Embryonic facial prominence (tissue), 1 donor: ENCODE measurements at regions not wholly inside any gene's neighbourhood (a gene's known extent, or its start where the extent isn't known, plus 50 kb on each side); places are given as distances from the start of the nearest gene placed in this dataset.
"Not testable (repeated sequence)": the region's sequence is repeated elsewhere in the genome, so short reads cannot be mapped to it uniquely, and the experiment has no call there.

Source experiments
- DNase-seq: peaks from one replicate; pipeline ENCODE4 v3.0.0-alpha.2; 2016; ENCODE audit errors: extremely low spot score

- DNase-seq: no peak
Observed at GRCh38 chr4:178142724-178143123, 700.5 kb upstream of the AGA start.

DNA sequence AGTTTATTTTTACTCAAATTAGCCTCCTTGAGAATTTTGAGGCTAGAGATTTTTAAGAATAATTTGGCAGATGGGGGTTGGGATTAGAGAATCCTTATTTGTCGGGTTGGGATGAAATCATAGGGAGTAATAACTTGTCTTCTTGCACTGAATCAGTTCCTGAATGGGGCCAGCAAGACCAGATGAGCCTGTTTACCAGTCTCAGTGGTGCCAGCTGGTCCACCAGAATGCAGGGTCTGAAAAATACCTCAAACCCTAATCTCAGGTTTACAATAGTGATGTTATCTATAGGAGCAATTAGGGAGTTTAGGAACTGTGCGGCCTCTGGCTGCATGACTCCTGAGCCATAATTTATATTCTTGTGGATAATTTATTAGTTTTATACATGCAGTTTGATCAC is 705.9 kb upstream of the AGA start:
- no peak for DNase-seq

- DNase-seq: no peak
Observed at GRCh38 chr4:178165251-178165950, 723.2 kb upstream of the AGA start.

- no peak for DNase-seq
Observed at GRCh38 chr4:178165951-178166308, 723.7 kb upstream of the AGA start.

GRCh38 chr4:178173771-178174170 is 731.5 kb upstream of the AGA start:
- DNase-seq: no peak

DNA sequence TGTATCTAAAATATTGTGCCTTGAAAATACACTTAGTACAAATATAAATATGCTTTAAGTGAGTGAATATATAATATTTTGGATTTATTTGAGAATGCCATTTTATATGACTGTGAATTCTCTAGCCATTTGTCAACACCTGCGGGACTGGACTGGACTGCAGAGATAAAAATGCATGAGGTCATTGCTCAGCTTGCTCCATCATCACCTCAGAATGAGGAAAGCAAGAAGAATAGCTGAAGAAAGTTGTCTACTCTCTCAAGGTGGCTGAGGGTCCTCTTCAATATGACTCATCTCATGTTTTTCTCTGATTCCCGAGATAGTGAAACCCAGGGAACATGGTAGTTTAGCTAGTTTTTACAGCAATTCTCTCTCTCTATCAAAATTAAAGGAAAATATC is 732.5 kb upstream of the AGA start:
- DNase-seq: no peak

DNA sequence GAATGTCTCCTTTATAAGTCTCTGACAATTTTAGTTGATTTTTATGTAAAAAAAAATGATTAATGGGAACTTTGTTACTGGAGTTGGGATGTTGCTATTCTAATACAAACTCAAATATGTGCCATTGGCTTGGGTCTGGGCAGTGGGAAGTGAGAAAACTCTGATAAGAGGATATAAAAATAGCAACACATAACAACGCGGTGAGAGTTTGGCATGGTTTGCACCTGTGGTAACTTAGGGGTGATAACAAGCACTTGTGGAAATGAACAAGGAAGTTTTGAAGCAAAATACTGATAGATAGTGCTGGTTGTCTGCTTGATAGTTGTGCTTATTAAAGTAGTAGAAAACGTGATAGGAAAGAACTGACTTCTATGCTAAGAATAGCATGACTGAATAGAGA is 743.3 kb upstream of the AGA start:
- no peak for DNase-seq

DNA sequence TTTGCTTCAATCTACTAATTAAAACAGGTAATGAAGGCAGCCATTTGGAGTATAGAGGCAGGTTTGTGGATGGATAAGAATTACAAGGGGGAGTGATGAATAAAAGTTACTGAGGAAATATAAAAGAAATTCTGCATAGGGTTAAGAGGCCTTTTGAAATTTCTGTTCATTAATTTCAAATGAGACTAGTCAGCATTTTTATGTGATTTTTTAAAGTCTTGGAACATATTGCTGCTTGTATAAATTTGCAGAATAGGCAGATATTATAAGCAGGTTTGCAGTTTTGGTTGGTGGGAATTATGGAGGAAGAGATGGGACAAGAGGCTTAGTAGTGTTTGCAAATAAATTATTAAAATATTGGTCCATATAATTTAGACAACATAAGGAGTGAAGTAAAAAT is 750.4 kb upstream of the AGA start:
- no peak for DNase-seq

DNA sequence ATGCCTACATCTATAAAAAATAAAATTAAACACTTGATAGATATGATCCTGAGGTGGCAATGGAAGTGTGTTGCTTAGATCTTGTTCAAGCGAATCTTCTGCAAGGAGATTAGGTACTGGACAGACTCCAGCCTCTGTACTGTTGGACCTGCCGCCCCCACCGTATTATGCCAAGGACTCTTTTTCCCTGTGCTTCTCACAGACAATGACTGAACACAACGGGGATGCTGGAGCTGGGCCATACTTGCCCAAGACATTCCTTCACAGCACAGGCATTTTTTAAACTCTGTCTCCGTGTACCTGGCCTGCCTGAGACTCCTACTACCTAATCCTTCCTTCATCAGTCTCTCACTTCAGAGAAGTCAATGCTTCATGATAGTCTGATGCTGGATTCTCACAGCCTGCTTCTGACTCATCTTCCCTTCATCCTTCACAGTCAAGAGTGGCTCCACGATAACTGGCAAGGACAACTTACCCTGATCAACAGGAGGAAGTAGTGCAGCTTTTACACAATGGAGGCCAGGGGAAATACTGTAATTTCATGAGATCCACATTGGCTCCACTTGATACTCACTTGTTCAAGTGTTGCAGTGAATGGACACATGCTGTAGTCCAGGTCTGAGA is 754.6 kb upstream of the AGA start:
- no peak for DNase-seq

DNA sequence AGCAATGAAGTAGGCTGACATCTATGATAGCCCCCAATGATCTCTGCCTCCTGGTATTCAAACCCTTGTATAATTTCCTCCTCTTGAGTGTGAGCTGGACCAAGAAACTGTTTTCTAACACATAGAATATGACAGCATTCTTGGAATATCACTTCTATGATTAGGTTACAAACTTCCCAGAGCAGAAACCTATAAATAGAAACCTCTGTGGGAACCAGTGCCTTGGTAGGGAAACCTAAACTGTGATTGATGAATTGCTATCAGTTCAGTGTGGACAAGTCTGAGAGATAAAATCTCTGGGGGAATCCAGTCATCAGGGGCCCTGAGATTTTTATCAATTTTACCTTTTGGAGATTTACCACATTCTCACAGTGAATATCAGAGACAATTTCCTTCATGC is 756.5 kb upstream of the AGA start:
- no peak for DNase-seq

GRCh38 chr4:178202422-178202821 is 760.2 kb upstream of the AGA start:
- DNase-seq: no peak

DNA sequence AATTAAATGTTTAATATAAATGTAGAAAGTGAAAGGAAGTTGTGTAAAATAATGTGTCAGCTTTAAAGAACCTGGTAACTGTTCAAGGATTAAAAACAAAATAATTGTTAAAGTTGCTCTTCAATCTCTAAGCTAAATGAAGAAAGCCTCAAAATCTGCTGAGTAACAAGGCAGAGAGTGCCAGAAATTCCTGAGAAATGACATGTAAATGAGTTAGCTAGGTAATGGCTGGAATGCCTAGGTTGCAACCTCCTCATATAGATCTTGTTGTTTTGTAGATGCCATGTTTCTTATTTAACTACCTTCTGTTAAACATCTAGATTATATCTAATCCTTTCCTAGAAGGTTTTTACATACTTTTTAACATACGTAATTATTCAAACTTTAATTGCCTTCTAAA is 763.6 kb upstream of the AGA start:
- DNase-seq: no peak

GRCh38 chr4:178215309-178215708 is 773.1 kb upstream of the AGA start:
- DNase-seq: no peak

DNA sequence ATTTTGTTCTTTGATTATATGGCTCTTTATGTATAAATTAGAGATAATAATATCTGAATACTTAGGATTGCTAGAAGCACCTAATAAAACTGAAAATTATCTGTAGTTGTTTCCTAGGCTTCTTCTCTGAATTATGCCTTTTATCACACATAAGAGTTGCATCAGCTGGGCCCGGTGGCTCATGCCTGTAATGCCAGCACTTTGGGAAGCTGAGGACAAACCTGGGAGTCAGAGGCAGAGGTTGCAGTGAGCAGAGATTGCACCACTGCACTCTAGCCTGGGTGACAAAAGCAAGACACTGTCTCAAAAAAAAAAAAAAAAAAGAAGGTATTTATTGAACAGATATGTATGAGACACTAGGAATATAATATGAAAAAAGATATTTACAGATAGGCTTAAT is 773.5 kb upstream of the AGA start:
- DNase-seq: no peak

DNA sequence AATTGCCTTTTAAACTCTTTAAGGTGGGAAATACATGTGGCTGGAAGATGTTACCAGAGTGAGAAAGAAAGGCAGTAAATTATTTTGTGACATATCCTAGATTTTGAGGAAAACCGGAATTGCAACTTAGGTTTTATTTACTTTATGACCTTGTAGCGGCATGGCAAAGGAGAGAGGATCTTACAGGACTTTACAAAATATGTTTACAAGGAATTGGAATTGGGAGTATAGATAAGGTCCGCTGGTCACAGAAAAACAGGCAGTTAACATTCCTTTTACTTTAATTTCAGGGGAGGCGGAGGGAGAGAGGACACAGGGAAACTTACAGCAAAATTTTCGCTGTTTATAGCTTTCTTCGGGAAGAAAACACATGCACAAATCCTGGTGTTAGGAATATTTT is 784.2 kb upstream of the AGA start:
- DNase-seq: not testable (repeated sequence)

- DNase-seq: no peak
Observed at GRCh38 chr4:178233906-178234305, 791.7 kb upstream of the AGA start.

- DNase-seq: no peak
Observed at GRCh38 chr4:178240891-178241290, 798.7 kb upstream of the AGA start.

GRCh38 chr4:178241601-178242118 is 799.4 kb upstream of the AGA start:
- no peak for DNase-seq

GRCh38 chr4:178242655-178243054 is 800.4 kb upstream of the AGA start:
- no peak for DNase-seq

DNA sequence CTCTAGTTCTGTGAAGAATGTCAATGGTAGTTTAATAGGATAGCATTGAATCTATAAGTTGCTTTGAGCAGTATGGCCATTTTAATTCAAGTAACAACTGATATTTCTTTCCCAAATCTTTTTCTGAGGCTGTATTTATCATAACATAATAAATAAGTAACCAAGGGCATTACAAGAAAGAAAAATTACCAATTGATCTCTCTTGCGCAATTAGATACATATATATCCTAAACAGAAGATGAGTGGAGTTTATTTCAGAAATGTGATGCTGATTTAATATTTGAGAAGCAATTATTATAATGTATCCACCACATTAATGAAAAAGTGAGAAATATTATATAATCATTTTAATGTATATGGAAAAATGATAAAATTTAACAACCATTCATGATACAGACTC is 802.5 kb upstream of the AGA start:
- no peak for DNase-seq

DNA sequence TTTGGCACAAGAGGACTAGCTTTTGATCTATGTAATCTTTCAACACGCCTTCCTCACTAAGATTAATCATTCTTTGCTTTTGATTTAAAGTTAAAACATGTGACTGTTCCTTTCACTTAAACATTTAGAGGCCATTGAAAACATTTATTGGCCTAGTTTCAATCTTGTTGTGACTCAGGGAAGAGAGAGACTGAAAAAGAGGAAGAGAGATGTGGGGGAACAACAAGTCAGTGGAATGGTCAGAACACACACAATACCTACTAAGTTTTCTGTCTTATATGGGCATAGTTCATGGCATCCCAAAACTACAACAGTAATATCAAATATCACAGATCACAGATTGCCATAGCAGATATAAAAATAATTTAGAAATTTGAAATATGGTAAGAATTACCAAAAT is 812.9 kb upstream of the AGA start:
- DNase-seq: no peak

DNA sequence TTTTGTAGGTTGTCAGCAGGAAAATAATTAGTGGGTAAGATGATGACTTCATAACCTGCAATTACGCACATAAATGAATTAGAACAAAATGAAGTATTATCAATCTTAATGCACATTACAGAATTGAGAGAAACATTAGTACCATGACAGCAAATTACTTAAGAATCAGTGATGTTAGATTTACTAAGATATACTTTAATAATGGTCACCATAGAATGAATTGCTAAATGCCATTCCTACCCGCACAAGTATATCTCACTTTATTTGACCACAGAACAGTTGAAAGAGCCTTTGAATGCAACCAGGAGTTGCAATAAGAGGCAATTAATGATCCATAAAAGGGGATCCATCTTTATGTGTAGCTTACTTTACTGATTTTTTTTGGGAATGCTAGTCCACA is 816.4 kb upstream of the AGA start:
- DNase-seq: no peak

GRCh38 chr4:178259566-178259965 is 817.3 kb upstream of the AGA start:
- DNase-seq: no peak

DNA sequence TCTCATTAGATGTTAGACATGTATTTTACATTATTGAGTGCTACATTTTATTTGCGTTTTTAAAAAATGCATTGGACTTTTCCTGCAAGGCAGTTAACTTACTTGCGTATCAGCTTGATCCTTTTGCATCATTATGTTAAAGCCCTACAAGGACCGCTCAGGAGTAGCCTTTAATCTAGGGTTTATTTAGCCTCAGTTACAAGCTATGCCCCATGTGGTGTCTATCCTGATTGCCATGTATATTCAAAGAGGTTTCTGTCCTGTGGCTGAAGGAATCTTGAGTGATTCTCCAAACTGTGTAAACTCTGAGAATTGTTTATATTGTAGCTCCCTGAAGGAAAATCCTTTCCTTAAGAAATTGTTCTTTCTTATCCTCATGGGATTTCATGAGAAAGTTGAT is 821.8 kb upstream of the AGA start:
- no peak for DNase-seq
